HL-60 (cell line): ENCODE measurements at regions not wholly inside any gene's neighbourhood (a gene's known extent, or its start where the extent isn't known, plus 50 kb on each side); places are given as distances from the start of the nearest gene placed in this dataset.

Experiments used
- DNase-seq, 2 experiments: peaks; one replicate each; pipeline ENCODE4 v3.0.0-alpha.2; 2010 to 2020; ENCODE audit warnings: low read depth in 1 of 2, low spot score in 1 of 2
- H3K27ac ChIP-seq: fragments of 250-450 bp; sonication (Bioruptor Pico); replicated peaks from 2 replicates; pipeline ENCODE4 v1.5.1; 2020; ENCODE audit warnings: mild to moderate bottlenecking, moderate library complexity
- H3K27me3 ChIP-seq: fragments of 250-450 bp; sonication (Bioruptor Pico); 2 replicates; pipeline ENCODE4 v1.5.1; 2021; ENCODE audit warnings: mild to moderate bottlenecking, moderate library complexity; ENCODE audit not compliant: insufficient read depth, poor library complexity, severe bottlenecking
- H3K4me3 ChIP-seq: replicated peaks from 2 replicates; pipeline ENCODE4 v1.5.1; 2011; ENCODE audit warnings: mild to moderate bottlenecking, control low read depth, low read length; ENCODE audit not compliant: insufficient read depth
- CTCF ChIP-seq: IDR thresholded peaks from one replicate; pipeline ENCODE4 v1.5.1; 2011; ENCODE audit warnings: low read length, control low read depth, inconsistent platforms; ENCODE audit not compliant: insufficient read depth
- GABPA ChIP-seq: IDR thresholded peaks from 2 replicates; pipeline ENCODE4 v1.6.1; 2012; ENCODE audit warnings: low read depth
- POLR2AphosphoS5 ChIP-seq: IDR thresholded peaks from 2 replicates; pipeline ENCODE4 v1.6.1; 2012; ENCODE audit warnings: low read depth
- REST ChIP-seq: IDR thresholded peaks from 2 replicates; pipeline ENCODE4 v1.6.1; 2012; ENCODE audit warnings: low read depth; ENCODE audit not compliant: insufficient replicate concordance
- SPI1 ChIP-seq: IDR thresholded peaks from 2 replicates; pipeline ENCODE4 v1.6.1; 2012; ENCODE audit warnings: low read depth, mild to moderate bottlenecking, borderline replicate concordance

GRCh38 chr5:3163626-3164025 lies 412.1 kb upstream of the IRX2 start:
- DNase-seq: no peak
- H3K27me3 ChIP-seq: no peaks in the 10 kb centered on the region
- no peak for TF ChIP-seq SPI1
- TF ChIP-seq GABPA: no peak
- TF ChIP-seq POLR2AphosphoS5: no peak
- no peak for TF ChIP-seq REST
- no peak for TF ChIP-seq CTCF
- no peak overlapping the region for H3K27ac ChIP-seq
- H3K4me3 ChIP-seq: no peak overlapping the region

GRCh38 chr5:3161672-3162071 lies 410.2 kb upstream of the IRX2 start:
- no peak for TF ChIP-seq GABPA
- Histone ChIP-seq H3K27ac (no peak overlapping the region), H3K4me3 (no peak overlapping the region), H3K27me3 (no peaks in the 10 kb centered on the region)
- DNase-seq: no peak

GRCh38 chr5:3157214-3157613 lies 405.7 kb upstream of the IRX2 start:
- no peak for DNase-seq
- H3K4me3 ChIP-seq: no peak overlapping the region
- peaks cover 3% of the 10 kb centered on the region for H3K27me3 ChIP-seq
- TF ChIP-seq REST (no peak), CTCF (no peak), POLR2AphosphoS5 (no peak), GABPA (no peak), SPI1 (no peak)
- no peak overlapping the region for H3K27ac ChIP-seq

GRCh38 chr5:3155717-3156116 lies 404.2 kb upstream of the IRX2 start:
- no peak overlapping the region for H3K4me3 ChIP-seq
- peaks cover 3% of the 10 kb centered on the region for H3K27me3 ChIP-seq
- TF ChIP-seq POLR2AphosphoS5: no peak
- no peak for TF ChIP-seq CTCF
- TF ChIP-seq REST: no peak
- no peak for TF ChIP-seq SPI1
- no peak for TF ChIP-seq GABPA
- DNase-seq: no peak
- no peak overlapping the region for H3K27ac ChIP-seq
